PFSK-1 (cell line): ENCODE measurements at regions not wholly inside any gene's neighbourhood (a gene's known extent, or its start where the extent isn't known, plus 50 kb on each side); places are given as distances from the start of the nearest gene placed in this dataset.

Source experiments
- FOXP2 ChIP-seq: optimal IDR thresholded peaks from 2 replicates; pipeline ENCODE3; 2011; ENCODE audit warnings: borderline replicate concordance, control low read depth, inconsistent platforms; ENCODE audit not compliant: insufficient read depth; ENCODE audit errors: extremely low read length, extremely low read depth
- POLR2AphosphoS5 ChIP-seq: IDR thresholded peaks from 2 replicates; pipeline ENCODE4 v1.6.1; 2012; ENCODE audit warnings: low read depth, mild to moderate bottlenecking, control low read depth, low read length, moderate library complexity
- SIN3A ChIP-seq: IDR thresholded peaks from 2 replicates; pipeline ENCODE4 v1.6.1; 2012; ENCODE audit warnings: mild to moderate bottlenecking, low read length, moderate library complexity, borderline replicate concordance; ENCODE audit not compliant: insufficient read depth
- TAF1 ChIP-seq: IDR thresholded peaks from 2 replicates; pipeline ENCODE4 v1.6.1; 2012; ENCODE audit warnings: low read length, control low read depth, borderline replicate concordance; ENCODE audit not compliant: insufficient read depth
- TF ChIP-seq, protein P1 (sequence below), 2 experiments: IDR thresholded peaks; 2 replicates each; pipeline versions ENCODE4 v1.6.1 to v1.8.0; 2011 to 2012; ENCODE audit warnings: low read depth in 2 of 2, low read length in 2 of 2, control low read depth in 1 of 2, inconsistent platforms in 1 of 2, mild to moderate bottlenecking in 1 of 2, moderate library complexity in 1 of 2; ENCODE audit not compliant: insufficient read depth in 1 of 2

DNA sequence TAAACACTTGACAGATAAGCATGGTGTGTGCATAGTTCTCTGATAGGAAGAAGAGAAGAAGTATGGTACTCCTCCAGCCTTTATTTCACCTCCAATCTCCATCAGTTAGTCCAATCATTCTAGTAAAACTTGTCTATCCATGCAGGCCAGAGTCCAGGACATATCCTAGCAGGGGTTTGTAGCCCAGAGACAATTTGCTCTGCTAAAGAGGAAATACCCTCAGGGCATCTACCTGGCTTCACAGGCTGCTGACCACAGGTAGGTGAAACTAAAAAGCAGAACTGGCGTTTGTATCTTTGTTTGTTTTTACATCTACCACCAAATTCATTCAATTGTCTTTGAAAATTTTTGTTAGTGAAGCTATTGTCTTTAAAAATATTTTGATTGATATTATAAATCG lies 717.6 kb downstream of the FSCB start:
- TF ChIP-seq SIN3A (no peak), POLR2AphosphoS5 (no peak), TAF1 (no peak), FOXP2 (no peak)
- TF ChIP-seq, protein P1, sequence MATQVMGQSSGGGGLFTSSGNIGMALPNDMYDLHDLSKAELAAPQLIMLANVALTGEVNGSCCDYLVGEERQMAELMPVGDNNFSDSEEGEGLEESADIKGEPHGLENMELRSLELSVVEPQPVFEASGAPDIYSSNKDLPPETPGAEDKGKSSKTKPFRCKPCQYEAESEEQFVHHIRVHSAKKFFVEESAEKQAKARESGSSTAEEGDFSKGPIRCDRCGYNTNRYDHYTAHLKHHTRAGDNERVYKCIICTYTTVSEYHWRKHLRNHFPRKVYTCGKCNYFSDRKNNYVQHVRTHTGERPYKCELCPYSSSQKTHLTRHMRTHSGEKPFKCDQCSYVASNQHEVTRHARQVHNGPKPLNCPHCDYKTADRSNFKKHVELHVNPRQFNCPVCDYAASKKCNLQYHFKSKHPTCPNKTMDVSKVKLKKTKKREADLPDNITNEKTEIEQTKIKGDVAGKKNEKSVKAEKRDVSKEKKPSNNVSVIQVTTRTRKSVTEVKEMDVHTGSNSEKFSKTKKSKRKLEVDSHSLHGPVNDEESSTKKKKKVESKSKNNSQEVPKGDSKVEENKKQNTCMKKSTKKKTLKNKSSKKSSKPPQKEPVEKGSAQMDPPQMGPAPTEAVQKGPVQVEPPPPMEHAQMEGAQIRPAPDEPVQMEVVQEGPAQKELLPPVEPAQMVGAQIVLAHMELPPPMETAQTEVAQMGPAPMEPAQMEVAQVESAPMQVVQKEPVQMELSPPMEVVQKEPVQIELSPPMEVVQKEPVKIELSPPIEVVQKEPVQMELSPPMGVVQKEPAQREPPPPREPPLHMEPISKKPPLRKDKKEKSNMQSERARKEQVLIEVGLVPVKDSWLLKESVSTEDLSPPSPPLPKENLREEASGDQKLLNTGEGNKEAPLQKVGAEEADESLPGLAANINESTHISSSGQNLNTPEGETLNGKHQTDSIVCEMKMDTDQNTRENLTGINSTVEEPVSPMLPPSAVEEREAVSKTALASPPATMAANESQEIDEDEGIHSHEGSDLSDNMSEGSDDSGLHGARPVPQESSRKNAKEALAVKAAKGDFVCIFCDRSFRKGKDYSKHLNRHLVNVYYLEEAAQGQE (IDR thresholded peaks at IDR 0.05; ENCODE audit: insufficient read depth in 1 of 2, low read depth in 2 of 2, low read length in 2 of 2): no peak

GRCh38 chr14:43786066-43786762 lies 720.9 kb downstream of the FSCB start:
- TF ChIP-seq FOXP2 (no peak), POLR2AphosphoS5 (no peak), SIN3A (no peak), TAF1 (no peak)
- TF ChIP-seq, protein P1 (IDR thresholded peaks at IDR 0.05; ENCODE audit: insufficient read depth in 1 of 2, low read depth in 2 of 2, low read length in 2 of 2): no peak

DNA sequence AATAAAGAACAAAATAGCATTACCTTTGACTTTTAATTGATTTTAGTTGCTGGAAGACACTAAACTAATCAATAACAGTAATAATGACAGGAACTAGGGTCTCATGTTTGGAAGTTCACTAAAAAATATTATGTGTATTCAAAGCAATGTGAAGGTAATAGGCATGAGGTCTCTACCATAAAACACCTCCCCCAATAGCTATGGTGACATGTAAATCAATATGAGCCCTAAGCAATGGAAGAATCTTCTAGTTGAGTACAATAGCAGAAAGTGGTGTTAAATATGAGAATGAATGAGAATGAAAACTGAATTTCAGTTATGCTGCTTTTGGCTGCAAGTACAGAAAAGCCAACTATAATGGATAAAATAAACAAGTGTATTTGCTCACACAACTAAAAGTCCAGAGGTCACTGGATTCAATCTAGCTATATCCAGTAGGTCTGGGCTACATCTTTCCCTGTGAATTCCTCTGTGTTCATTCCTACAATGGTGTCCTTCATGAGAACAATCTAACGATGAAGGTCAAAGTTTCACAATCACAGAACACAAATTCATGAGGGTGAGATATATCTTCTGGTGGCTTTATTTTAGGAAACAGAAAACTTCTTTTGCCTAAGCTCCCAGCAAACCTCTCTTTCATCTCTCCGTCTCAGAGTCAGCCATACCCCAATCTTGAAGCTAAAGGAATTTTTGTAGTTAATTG lies 728.0 kb downstream of the FSCB start:
- TF ChIP-seq FOXP2 (no peak), TAF1 (no peak), SIN3A (no peak)
- TF ChIP-seq, protein P1 (IDR thresholded peaks at IDR 0.05; ENCODE audit: insufficient read depth in 1 of 2, low read depth in 2 of 2, low read length in 2 of 2): no peak

DNA sequence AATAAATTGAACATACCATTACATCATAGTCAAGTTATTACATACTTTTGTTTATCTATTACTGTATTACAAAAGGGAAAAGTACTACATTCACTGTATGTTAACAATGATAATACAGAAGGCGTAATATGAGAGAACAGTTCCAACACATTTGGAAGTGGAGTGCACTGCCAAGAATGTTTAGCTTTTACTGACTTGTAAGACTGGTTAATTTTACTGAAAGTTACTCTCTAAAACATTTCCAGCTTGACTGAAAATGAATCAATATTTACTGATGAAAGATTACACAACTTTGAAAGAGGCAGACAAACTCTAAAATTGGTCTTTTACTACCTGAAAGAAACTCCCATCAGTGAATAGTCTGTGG lies 728.5 kb downstream of the FSCB start:
- no peak for TF ChIP-seq SIN3A
- TF ChIP-seq POLR2AphosphoS5: no peak
- no peak for TF ChIP-seq TAF1
- no peak for TF ChIP-seq FOXP2
- TF ChIP-seq, protein P1 (IDR thresholded peaks at IDR 0.05; ENCODE audit: insufficient read depth in 1 of 2, low read depth in 2 of 2, low read length in 2 of 2): no peak
